Tongue (tissue), 1 donor: ENCODE measurements at regions not wholly inside any gene's neighbourhood (a gene's known extent, or its start where the extent isn't known, plus 50 kb on each side); places are given as distances from the start of the nearest gene placed in this dataset.
"Not testable (repeated sequence)": the region's sequence is repeated elsewhere in the genome, so short reads cannot be mapped to it uniquely, and the experiment has no call there.

Experiments
- DNase-seq: peaks from one replicate; pipeline ENCODE4 v3.0.0-alpha.2; 2015

GRCh38 chr3:70631716-70632307 is 319.4 kb upstream of the MDFIC2 start:
- DNase-seq, result no peak

- no peak for DNase-seq
These were observed 309.0 kb upstream of the MDFIC2 start for GRCh38 chr3:70621451-70621850.

- DNase-seq, result no peak
These were observed 308.5 kb upstream of the MDFIC2 start for GRCh38 chr3:70620956-70621355.

- DNase-seq, result no peak
These were observed 307.9 kb upstream of the MDFIC2 start for GRCh38 chr3:70620367-70620766.

GRCh38 chr3:70618151-70618550 is 305.7 kb upstream of the MDFIC2 start:
- DNase-seq, result no peak

GRCh38 chr3:70617349-70617748 is 304.9 kb upstream of the MDFIC2 start:
- DNase-seq, result not testable (repeated sequence)

GRCh38 chr3:70615286-70615685 is 302.8 kb upstream of the MDFIC2 start:
- no peak for DNase-seq

- DNase-seq, result no peak
These were observed 301.7 kb upstream of the MDFIC2 start for GRCh38 chr3:70614111-70614510.

- DNase-seq, result no peak
These were observed 300.5 kb upstream of the MDFIC2 start for GRCh38 chr3:70612920-70613319.

- DNase-seq, result not testable (repeated sequence)
These were observed 299.3 kb upstream of the MDFIC2 start for GRCh38 chr3:70611667-70612277.

GRCh38 chr3:70608434-70608833 is 296.0 kb upstream of the MDFIC2 start:
- no peak for DNase-seq

GRCh38 chr3:70607469-70607868 is 295.0 kb upstream of the MDFIC2 start:
- DNase-seq, result no peak

GRCh38 chr3:70606018-70606417 is 293.6 kb upstream of the MDFIC2 start:
- peak; percentile 4 for DNase-seq

GRCh38 chr3:70603103-70603502 is 290.7 kb upstream of the MDFIC2 start:
- DNase-seq, result no peak

GRCh38 chr3:70597312-70597711 is 284.9 kb upstream of the MDFIC2 start:
- no peak for DNase-seq

GRCh38 chr3:70583682-70584081 is 271.2 kb upstream of the MDFIC2 start:
- no peak for DNase-seq

GRCh38 chr3:70582803-70583202 is 270.4 kb upstream of the MDFIC2 start:
- DNase-seq, result no peak

GRCh38 chr3:70580021-70580420 is 267.6 kb upstream of the MDFIC2 start:
- peak; percentile 2 for DNase-seq

- no peak for DNase-seq
These were observed 259.3 kb upstream of the MDFIC2 start for GRCh38 chr3:70571696-70572095.

- DNase-seq, result no peak
These were observed 258.1 kb upstream of the MDFIC2 start for GRCh38 chr3:70570584-70570983.

- DNase-seq, result no peak
These were observed 256.2 kb upstream of the MDFIC2 start for GRCh38 chr3:70568626-70569025.

GRCh38 chr3:70565861-70566260 is 253.4 kb upstream of the MDFIC2 start:
- DNase-seq, result no peak

GRCh38 chr3:70564552-70564951 is 252.1 kb upstream of the MDFIC2 start:
- no peak for DNase-seq

- DNase-seq, result no peak
These were observed 249.4 kb upstream of the MDFIC2 start for GRCh38 chr3:70561796-70562195.

GRCh38 chr3:70558956-70559355 is 246.5 kb upstream of the MDFIC2 start:
- DNase-seq, result no peak
